Stimulated activated CD4-positive, alpha-beta T cell treated with anti-CD3 and anti-CD28 coated beads, Interleukin-4, amount 100 ng/mL, for 1 hour (primary cell): ENCODE measurements at regions not wholly inside any gene's neighbourhood (a gene's known extent, or its start where the extent isn't known, plus 50 kb on each side); places are given as distances from the start of the nearest gene placed in this dataset.
"Not testable (repeated sequence)": the region's sequence is repeated elsewhere in the genome, so short reads cannot be mapped to it uniquely, and the experiment has no call there.

Experiments used
- DNase-seq: peaks from one replicate; pipeline ENCODE4 v3.0.0-alpha.2; 2020

- no peak for DNase-seq
Observed at GRCh38 chr1:244302876-244303609, 148.7 kb downstream of the ADSS2 start.

GRCh38 chr1:244303610-244303969 lies 148.1 kb downstream of the ADSS2 start:
- no peak for DNase-seq

DNA sequence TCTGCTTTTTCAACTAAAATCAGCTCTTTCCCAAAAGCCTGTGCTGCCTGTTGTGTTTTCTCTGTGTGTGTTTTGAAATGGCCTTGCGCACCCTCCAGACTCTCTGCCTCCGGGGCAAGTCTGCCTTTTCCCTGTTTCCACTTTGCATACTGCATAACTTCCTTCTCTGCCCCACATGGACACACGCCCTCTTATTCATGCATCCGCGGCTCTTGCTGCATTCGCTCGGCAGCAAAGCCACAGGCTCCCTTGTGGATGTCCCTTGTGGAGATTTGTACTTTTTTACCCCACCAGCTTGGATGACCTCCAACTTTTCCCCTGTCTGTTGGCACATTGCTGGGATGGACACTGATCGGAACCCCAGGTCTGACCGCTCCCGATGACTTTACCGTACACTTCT lies 147.6 kb downstream of the ADSS2 start:
- DNase-seq = no peak

- no peak for DNase-seq
Observed at GRCh38 chr1:244304656-244305055, 147.1 kb downstream of the ADSS2 start.

DNA sequence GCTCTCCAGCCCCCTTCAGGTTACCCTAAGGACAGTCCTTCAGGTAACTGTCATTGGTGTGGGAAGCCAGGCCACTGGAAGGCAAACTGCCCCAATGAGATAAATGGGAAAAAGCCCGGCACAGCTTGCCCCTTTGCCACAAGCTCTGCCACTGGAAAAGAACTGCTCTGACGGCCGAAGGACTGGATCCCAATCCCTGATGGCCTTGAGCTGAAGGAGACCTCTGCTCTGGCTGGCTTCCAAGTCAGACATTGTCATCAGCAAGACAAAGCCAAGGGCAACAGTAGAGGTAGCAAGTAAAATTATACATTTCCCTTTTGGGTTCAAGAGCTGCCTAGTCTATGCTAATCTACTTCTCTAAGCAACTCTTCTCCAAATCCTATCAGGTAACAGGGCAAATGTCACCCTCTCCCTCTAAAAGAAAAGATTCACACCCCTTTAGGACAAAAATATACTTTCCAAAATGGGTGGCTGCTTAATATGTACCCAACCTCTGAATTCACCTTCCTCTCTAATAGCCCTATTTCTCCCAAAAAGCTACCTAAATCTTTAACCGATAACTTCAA lies 145.8 kb downstream of the ADSS2 start:
- no peak for DNase-seq

GRCh38 chr1:244306544-244306943 lies 145.2 kb downstream of the ADSS2 start:
- DNase-seq = no peak

DNA sequence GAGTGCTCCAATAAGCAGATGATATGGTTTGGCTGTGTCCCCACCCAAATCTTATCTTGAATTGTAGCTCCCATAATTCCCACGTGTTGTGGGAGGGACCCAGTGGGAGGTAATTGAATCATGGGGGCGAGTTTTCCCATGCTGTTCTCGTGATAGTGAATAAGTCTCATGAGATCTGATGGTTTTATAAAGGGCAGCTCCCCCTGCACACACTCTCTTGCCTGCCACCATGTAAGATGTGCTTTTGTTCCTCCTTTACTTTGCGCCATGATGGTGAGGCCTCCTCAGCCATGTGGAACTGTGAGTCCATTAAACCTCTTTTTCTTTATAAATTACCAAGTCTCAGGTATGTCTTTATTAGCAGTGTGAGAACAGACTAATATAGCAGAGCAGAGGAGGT lies 142.5 kb downstream of the ADSS2 start:
- not testable (repeated sequence) for DNase-seq

- DNase-seq = no peak
Observed at GRCh38 chr1:244311784-244312532, 139.8 kb downstream of the ADSS2 start.

- DNase-seq = no peak
Observed at GRCh38 chr1:244313346-244313745, 138.4 kb downstream of the ADSS2 start.

GRCh38 chr1:244314921-244315559 lies 136.7 kb downstream of the ADSS2 start:
- no peak for DNase-seq

DNA sequence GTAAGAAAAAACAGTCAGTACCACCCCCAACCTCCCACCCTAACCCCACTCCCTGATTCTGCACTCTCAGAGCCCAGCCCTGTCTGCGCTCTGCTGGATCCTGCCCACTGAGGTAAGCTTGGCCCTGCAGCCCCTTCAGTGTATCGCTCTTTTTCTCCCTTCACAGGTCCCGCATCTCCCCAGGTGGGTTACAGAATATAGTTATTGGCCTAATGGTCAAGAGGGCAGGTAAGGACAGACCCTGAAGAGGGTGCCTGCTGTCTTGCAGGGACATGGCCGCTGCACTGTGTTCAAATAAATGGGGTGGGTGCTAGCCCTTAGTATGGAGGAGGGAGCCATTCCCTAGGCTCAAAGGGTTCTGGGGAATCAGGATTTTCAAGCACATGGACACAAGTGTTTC lies 135.7 kb downstream of the ADSS2 start:
- DNase-seq = no peak

DNA sequence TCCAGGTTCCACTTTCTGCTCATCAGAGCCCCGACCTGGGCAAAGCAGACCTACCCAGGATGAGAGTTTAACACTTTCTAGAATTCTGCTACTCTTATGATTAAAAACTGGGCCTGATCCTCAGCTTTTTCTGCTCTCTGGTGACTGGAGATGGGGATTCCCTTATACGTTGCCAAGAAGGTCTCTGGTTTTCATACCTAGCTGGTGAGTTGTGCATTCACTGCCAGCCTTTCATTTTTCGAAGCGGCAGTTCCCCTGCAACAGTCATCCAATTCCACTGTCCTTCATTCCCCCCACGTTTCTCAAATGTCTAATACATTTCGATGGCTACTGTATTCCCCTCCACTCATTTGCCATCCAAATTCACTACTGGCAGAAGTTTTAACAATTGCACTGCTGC lies 135.3 kb downstream of the ADSS2 start:
- no peak for DNase-seq

- DNase-seq = no peak
Observed at GRCh38 chr1:244316986-244317655, 134.6 kb downstream of the ADSS2 start.

DNA sequence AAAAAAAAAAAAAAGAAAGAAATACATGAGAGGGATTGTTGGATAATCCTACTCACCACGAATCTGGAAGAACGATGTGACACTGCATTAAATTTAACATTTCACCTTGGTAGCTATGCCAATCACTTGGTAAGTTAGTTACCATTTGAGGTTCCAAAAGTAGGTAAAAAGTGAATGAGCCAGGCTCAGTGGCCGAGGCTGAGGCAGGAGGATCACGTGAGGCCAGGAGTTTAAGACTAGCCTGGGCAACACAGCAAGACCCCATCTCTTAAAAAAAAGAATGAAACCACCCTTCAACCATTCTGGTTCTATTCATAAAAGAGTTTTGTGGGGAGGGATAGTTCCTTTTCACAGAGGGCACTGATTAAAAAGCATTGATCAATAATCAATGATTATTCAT lies 133.6 kb downstream of the ADSS2 start:
- DNase-seq = no peak

GRCh38 chr1:244318512-244318911 lies 133.2 kb downstream of the ADSS2 start:
- no peak for DNase-seq

- DNase-seq = no peak
Observed at GRCh38 chr1:244319283-244320132, 132.2 kb downstream of the ADSS2 start.

- no peak for DNase-seq
Observed at GRCh38 chr1:244322181-244322580, 129.5 kb downstream of the ADSS2 start.

DNA sequence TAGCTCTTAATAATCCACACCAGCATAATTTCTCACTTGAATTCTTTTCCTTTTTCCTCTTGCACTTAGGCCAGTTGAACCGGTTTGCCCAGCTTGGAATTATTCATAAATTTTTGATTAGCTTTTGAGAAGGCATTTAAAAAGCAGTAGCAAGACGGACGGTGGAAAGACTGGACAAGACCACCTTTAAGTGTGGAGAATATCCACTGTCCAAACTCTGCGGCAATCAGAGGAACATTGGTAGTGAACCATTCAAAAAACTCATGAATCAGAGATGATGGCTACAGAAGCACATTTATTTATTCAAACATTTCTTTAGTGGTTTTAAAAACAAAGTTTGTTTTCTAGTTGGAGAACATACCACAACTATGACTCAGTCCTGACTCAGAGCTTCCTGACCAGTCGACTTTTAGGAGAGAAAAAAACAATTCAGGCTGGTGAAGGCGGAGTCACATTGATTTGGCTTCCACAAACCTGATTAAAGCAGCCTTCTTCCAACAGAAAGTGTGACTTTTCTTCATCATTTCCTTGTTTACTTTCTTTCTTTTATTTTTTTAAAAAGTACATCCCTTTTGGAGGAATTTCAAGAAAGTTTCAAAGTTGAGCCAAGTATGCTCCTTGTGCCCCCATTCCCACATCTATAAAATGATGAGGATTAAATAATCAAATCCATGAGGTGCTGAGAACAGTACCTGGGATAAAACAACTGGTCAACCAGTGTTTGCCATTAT lies 128.8 kb downstream of the ADSS2 start:
- no peak for DNase-seq

DNA sequence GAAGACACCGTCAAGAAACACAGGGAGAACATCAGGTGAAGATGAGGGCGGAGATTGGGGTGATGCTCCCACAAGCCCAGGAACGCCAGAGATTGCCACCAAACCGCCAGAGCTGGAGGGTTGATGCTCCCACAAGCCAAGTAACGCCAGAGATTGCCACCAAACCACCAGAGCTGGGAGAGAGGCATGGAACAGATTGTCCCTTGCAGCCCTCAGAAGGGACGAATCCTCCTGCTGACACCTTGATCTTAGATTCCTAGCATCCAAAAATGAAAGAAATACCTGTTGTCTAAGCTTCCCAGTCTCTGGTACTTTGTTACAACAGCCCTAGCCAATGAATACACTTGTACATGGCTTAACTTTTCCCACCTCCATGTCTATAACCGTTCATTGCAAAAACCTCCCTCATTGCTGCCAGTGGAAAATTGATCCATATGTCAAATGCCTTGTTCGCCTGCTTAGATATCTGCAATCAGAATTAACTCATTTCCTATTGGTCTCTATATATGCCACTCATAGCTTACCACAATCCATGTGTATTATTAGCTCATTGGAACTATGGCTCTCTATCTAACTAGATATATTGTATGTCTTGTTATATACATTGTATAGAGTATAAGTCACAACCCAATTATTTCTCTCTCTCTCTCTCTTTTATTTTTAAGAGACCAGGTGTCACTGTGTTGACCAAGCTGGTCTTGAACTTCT lies 127.4 kb downstream of the ADSS2 start:
- DNase-seq = no peak

GRCh38 chr1:244325056-244325758 lies 126.5 kb downstream of the ADSS2 start:
- DNase-seq = no peak
